Stimulated activated memory B cell treated with anti-CD40 and anti-IgM and Interleukin-4, amounts not matched to agents 10 μg/mL and 1 μg/mL and 100 μg/mL, for 72 hours (primary cell): ENCODE measurements at regions not wholly inside any gene's neighbourhood (a gene's known extent, or its start where the extent isn't known, plus 50 kb on each side); places are given as distances from the start of the nearest gene placed in this dataset.
A peak's percentile ranks its signal among the peaks of the same experiment; 100 is the strongest.

Experiments
- ATAC-seq: fragments of 150-1000 bp; cut with Tn5 transposase; 2 replicates; pipeline ENCODE4 v1.10.0; 2021
- H3K27ac Mint-ChIP-seq: one replicate; pipeline ENCODE4 v1.8.0; 2022; ENCODE audit warnings: mild to moderate bottlenecking, mixed read lengths
- H3K27me3 Mint-ChIP-seq: one replicate; pipeline ENCODE4 v1.8.0; 2022; ENCODE audit warnings: mixed read lengths
- H3K36me3 Mint-ChIP-seq: one replicate; pipeline ENCODE4 v1.8.0; 2022; ENCODE audit warnings: mixed read lengths
- H3K4me1 Mint-ChIP-seq: one replicate; pipeline ENCODE4 v1.8.0; 2022; ENCODE audit warnings: mixed read lengths
- H3K4me3 Mint-ChIP-seq: one replicate; pipeline ENCODE4 v1.8.0; 2022; ENCODE audit warnings: mild to moderate bottlenecking, moderate library complexity, mixed read lengths
- H3K9me3 Mint-ChIP-seq: one replicate; pipeline ENCODE4 v1.8.0; 2022; ENCODE audit warnings: mixed read lengths

DNA sequence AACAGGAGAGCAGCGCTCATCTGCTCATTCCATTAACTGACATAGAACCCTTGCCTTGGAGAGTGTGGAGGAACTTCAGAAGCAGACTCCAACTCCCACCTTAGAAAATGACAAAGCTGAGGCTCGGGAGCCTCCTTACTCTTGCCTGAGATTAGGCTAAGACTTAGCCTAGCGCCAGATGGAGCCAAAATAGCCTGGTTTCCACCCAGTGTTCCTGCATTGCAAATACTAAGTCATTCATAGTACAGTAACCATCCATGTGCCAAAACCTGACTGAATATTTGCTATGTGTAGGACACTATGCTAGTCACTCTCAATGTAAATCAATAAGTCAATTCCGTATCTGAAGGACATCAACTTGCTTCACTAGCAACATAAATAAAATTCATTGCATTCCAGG is 387.4 kb upstream of the CPEB2 start:
- Mint-ChIP-seq H3K36me3 (no peaks in the 10 kb centered on the region), H3K9me3 (no peaks in the 10 kb centered on the region), H3K27ac (no peak overlapping the region), H3K27me3 (peaks cover 20% of the 10 kb centered on the region), H3K4me3 (no peak overlapping the region), H3K4me1 (peaks cover 8% of the 10 kb centered on the region)
- no peak for ATAC-seq

GRCh38 chr4:14615671-14616070 is 386.6 kb upstream of the CPEB2 start:
- Mint-ChIP-seq H3K27me3 (peaks cover 20% of the 10 kb centered on the region), H3K9me3 (no peaks in the 10 kb centered on the region), H3K27ac (no peak overlapping the region), H3K4me1 (peaks cover 8% of the 10 kb centered on the region), H3K36me3 (no peaks in the 10 kb centered on the region), H3K4me3 (no peak overlapping the region)
- no peak for ATAC-seq

- peaks cover 5% of the 10 kb centered on the region for H3K4me1 Mint-ChIP-seq
- no peak overlapping the region for H3K27ac Mint-ChIP-seq
- peaks cover 9% of the 10 kb centered on the region for H3K27me3 Mint-ChIP-seq
- no peaks in the 10 kb centered on the region for H3K9me3 Mint-ChIP-seq
- no peaks in the 10 kb centered on the region for H3K36me3 Mint-ChIP-seq
- no peak for ATAC-seq
- no peak overlapping the region for H3K4me3 Mint-ChIP-seq
Measured at GRCh38 chr4:14620567-14621141, 381.6 kb upstream of the CPEB2 start.

DNA sequence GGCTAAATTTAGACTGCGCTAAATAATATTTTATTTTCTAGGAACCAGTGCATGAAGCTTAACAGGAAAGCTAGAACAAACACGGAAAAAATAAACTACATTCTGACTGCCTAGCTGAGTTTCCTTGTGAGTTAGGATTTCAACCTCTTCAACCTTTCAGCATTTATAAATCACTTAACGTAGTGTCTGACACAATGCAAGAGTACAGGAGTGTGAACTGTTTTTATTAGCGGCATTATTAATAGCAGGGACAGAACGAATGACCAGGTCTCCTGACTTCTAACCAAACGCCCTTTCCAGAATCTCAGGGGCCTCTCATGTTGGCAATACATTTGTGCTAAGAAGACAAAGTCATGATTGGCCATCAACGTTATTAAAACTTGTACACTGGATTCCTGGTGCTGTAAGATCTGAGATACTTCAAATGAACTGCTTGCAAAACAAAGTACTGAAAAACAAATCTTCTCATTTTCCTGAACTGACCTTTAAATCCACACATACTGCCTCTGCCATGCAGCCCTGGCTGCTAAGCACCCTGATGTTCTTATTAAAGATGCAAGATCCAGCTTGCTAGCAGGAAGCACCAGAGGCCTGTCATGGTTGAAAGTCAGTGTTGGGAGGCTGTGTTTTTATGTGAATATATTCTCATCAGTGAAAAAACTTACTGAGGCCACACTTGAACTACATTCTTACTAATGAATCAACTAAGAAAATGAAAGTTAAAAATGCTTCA is 380.4 kb upstream of the CPEB2 start:
- no peaks in the 10 kb centered on the region for H3K9me3 Mint-ChIP-seq
- no peak overlapping the region for H3K27ac Mint-ChIP-seq
- H3K36me3 Mint-ChIP-seq = no peaks in the 10 kb centered on the region
- no peaks in the 10 kb centered on the region for H3K4me1 Mint-ChIP-seq
- no peak overlapping the region for H3K4me3 Mint-ChIP-seq
- no peak for ATAC-seq
- no peaks in the 10 kb centered on the region for H3K27me3 Mint-ChIP-seq

- ATAC-seq = no peak
- H3K27ac Mint-ChIP-seq = no peak overlapping the region
Measured at GRCh38 chr4:14627038-14627437, 375.2 kb upstream of the CPEB2 start.

DNA sequence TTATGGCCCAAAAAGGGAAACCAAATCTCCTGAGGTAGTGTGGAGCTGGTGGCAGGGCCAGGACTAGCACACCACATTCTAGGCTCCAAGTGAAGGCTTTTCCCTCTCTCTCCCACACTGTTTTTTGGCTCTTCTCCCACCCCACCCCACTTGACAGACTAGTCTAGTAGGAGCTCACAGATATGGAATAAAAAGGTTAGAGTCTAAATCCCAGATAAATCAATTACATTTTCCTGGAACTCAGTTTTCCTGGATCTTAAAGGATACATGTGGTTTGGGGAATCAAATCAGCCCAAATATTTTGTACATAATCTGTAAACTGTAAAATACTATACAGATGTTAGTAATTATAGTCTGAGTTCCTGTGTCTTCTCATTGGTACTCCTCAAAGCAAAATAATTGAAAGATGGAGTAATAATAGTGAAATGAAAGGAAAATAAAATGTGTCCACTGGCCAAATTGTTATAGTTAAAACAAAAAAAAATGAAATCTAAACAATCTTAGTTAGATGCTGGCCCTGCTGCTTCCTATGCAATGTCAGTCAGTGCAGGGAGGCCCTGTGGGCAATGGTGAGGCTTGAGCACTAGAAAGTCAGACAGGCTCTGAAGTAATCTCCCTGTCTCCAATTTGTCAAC is 370.4 kb upstream of the CPEB2 start:
- Mint-ChIP-seq H3K9me3 (peaks cover 7% of the 10 kb centered on the region), H3K4me3 (no peak overlapping the region), H3K27ac (no peak overlapping the region), H3K27me3 (no peaks in the 10 kb centered on the region), H3K36me3 (no peaks in the 10 kb centered on the region), H3K4me1 (no peaks in the 10 kb centered on the region)
- no peak for ATAC-seq

More at GRCh38 chr4:14627038-14627437, 375.2 kb upstream of the CPEB2 start:
- H3K4me1 Mint-ChIP-seq = no peaks in the 10 kb centered on the region
- H3K27me3 Mint-ChIP-seq = no peaks in the 10 kb centered on the region
- H3K36me3 Mint-ChIP-seq = no peaks in the 10 kb centered on the region
- no peaks in the 10 kb centered on the region for H3K9me3 Mint-ChIP-seq
- H3K4me3 Mint-ChIP-seq = no peak overlapping the region

- H3K9me3 Mint-ChIP-seq = peaks cover 9% of the 10 kb centered on the region
- no peaks in the 10 kb centered on the region for H3K4me1 Mint-ChIP-seq
- no peaks in the 10 kb centered on the region for H3K36me3 Mint-ChIP-seq
- no peak overlapping the region for H3K27ac Mint-ChIP-seq
- peaks cover 9% of the 10 kb centered on the region for H3K27me3 Mint-ChIP-seq
- H3K4me3 Mint-ChIP-seq = no peak overlapping the region
- peak; percentile 78 for ATAC-seq
Measured at GRCh38 chr4:14636563-14636962, 365.7 kb upstream of the CPEB2 start.

DNA sequence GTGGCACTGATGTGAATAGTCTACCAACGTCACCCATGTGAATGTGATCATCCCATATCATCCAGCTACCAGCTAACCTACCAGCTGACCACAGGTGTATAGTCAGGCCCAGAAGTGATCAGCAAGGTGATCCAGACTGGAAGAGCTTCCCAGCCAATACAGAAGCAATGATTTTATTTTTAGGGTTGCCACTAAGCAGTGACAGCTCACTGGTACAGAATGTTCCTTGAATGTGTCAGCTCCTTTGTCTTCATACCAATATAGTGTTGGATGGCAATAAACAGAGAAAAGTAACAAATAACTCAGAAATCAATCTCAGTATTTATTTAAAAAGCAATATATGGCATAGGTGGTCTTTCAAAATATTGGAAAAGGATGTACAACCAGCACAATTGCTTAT is 361.8 kb upstream of the CPEB2 start:
- H3K27ac Mint-ChIP-seq = no peak overlapping the region
- H3K4me3 Mint-ChIP-seq = no peak overlapping the region
- peaks cover 9% of the 10 kb centered on the region for H3K27me3 Mint-ChIP-seq
- ATAC-seq = no peak
- no peaks in the 10 kb centered on the region for H3K4me1 Mint-ChIP-seq
- H3K9me3 Mint-ChIP-seq = peaks cover 5% of the 10 kb centered on the region
- no peaks in the 10 kb centered on the region for H3K36me3 Mint-ChIP-seq

DNA sequence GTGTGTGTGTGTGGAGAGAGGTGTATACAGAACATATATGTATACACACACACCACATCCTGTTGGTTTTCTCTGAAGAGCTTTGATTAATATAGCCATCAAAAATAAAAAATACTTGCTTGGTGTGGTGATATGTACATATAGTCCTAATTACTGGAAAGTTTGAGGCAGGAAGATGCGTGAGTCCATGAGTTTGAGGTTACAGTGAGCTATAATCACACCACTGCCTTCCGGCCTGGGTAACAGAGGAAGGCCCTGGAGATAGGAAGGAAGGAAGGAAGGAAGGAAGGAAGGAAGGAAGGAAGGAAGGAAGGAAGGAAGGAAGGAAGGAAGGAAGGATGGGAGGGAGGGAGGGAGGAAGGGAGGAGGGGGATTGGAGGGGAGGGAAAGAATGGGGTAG is 360.4 kb upstream of the CPEB2 start:
- H3K27ac Mint-ChIP-seq = no peak overlapping the region
- ATAC-seq = no peak
- no peaks in the 10 kb centered on the region for H3K4me1 Mint-ChIP-seq
- peaks cover 9% of the 10 kb centered on the region for H3K27me3 Mint-ChIP-seq
- no peak overlapping the region for H3K4me3 Mint-ChIP-seq
- H3K9me3 Mint-ChIP-seq = peaks cover 5% of the 10 kb centered on the region
- H3K36me3 Mint-ChIP-seq = no peaks in the 10 kb centered on the region

GRCh38 chr4:14644580-14645282 is 357.6 kb upstream of the CPEB2 start:
- Mint-ChIP-seq H3K36me3 (no peaks in the 10 kb centered on the region), H3K27me3 (peaks cover 2% of the 10 kb centered on the region), H3K4me1 (no peaks in the 10 kb centered on the region), H3K4me3 (no peak overlapping the region), H3K27ac (no peak overlapping the region), H3K9me3 (peaks cover 5% of the 10 kb centered on the region)
- ATAC-seq = no peak

DNA sequence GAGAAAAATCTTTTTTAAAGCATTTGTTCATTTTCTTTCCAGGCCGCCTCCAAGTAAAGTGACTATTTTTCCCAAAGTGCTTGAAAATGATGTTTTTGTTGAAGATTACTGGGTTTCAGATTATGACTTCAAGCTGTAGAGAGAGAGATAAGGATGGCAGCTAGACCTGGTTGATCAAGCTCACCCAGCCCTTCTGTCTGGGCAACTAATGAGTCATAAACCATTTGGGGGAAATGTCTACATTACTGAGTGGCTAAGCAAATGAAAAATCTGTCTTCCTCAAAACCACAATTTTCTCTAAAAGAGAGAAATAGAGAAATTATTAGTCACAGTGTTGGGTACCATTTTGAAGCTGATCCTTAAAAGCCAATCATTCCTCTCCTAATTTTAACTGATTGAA is 355.4 kb upstream of the CPEB2 start:
- ATAC-seq = no peak
- Mint-ChIP-seq H3K9me3 (peaks cover 2% of the 10 kb centered on the region), H3K36me3 (no peaks in the 10 kb centered on the region), H3K4me3 (no peak overlapping the region), H3K27ac (no peak overlapping the region), H3K27me3 (no peaks in the 10 kb centered on the region), H3K4me1 (no peaks in the 10 kb centered on the region)

DNA sequence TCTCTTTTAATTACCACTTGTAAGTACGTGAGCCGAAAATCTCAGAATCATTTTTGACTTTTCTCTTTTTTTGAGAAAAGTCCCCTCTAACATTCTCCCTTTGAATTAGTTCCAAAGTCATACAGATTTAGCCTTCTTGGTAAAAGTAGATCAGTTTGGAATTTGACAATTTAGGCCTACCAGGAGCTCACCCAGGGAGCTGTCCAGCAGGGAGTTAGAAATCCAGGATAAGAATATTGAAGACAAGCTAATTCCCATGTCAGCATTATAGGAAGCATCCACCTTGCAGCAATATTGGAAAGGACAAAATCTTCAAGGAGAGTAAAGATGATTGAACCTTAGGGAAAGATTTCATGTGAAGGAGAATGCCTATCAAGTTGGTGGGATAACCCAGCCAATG is 352.2 kb upstream of the CPEB2 start:
- ATAC-seq = no peak
- Mint-ChIP-seq H3K9me3 (no peaks in the 10 kb centered on the region), H3K36me3 (no peaks in the 10 kb centered on the region), H3K4me3 (no peak overlapping the region), H3K27ac (no peak overlapping the region), H3K27me3 (peaks cover 2% of the 10 kb centered on the region), H3K4me1 (no peaks in the 10 kb centered on the region)

GRCh38 chr4:14652522-14652921 is 349.8 kb upstream of the CPEB2 start:
- Mint-ChIP-seq H3K4me3 (no peak overlapping the region), H3K36me3 (no peaks in the 10 kb centered on the region), H3K9me3 (no peaks in the 10 kb centered on the region), H3K27ac (no peak overlapping the region), H3K4me1 (no peaks in the 10 kb centered on the region), H3K27me3 (peaks cover 6% of the 10 kb centered on the region)
- ATAC-seq = no peak

DNA sequence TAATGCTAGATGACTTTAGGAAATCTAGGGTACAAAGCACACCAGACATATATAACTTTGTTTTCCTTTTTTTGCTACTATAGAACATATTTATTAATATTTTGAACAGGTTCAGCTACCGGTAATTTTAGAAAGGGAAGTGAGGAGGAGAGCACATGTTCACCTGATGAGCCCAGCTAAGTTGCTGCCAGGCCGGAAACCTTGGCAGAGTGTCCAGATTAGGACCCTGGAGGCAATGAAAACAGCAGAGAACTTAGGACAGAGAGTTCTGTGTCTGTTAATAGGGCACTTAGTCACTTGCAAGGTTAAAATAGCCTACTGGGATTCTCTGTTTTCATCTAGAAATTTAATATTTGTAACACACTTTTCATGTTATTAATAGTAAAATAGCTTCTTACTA is 348.9 kb upstream of the CPEB2 start:
- no peaks in the 10 kb centered on the region for H3K36me3 Mint-ChIP-seq
- no peak overlapping the region for H3K27ac Mint-ChIP-seq
- no peaks in the 10 kb centered on the region for H3K9me3 Mint-ChIP-seq
- no peaks in the 10 kb centered on the region for H3K4me1 Mint-ChIP-seq
- no peak overlapping the region for H3K4me3 Mint-ChIP-seq
- peaks cover 6% of the 10 kb centered on the region for H3K27me3 Mint-ChIP-seq
- no peak for ATAC-seq

DNA sequence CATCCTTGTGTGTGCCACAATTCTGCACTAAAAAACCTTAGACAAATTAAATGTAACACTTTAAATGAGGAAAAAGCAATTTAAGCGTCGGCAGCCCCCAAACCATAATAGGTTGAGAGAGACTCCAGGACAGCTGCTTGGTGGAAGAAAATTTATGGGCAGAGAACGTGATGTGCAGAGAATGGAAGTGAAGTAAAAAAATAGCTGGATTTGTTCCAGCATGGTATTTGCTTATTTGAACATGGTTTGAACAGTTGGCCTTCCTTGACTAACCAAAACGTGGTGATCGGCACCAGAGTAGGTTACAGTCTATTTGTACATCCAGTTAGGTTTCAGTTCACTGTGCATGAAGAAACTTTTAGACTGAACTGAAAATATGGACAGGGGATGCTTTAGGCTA is 343.0 kb upstream of the CPEB2 start:
- Mint-ChIP-seq H3K27ac (no peak overlapping the region), H3K36me3 (no peaks in the 10 kb centered on the region), H3K4me3 (no peak overlapping the region), H3K27me3 (peaks cover 6% of the 10 kb centered on the region), H3K9me3 (no peaks in the 10 kb centered on the region), H3K4me1 (no peaks in the 10 kb centered on the region)
- ATAC-seq = no peak
